Thyroid gland (tissue), 4 donors: ENCODE measurements at regions not wholly inside any gene's neighbourhood (a gene's known extent, or its start where the extent isn't known, plus 50 kb on each side); places are given as distances from the start of the nearest gene placed in this dataset.

Experiments used
- CTCF ChIP-seq, 6 experiments: fragments of 200-600 bp in 3 of 6; fragments of 450-650 bp in 3 of 6; sonication (generic) in 3 of 6; IDR thresholded peaks; one replicate each; pipeline ENCODE4 v1.5.1; 2016 to 2019; ENCODE audit warnings: antibody characterized with exemption in 6 of 6, mild to moderate bottlenecking in 2 of 6, inconsistent platforms in 1 of 6, moderate library complexity in 1 of 6
- POLR2A ChIP-seq, 2 donors: fragments of 450-650 bp; IDR thresholded peaks; one replicate each; pipeline ENCODE4 v1.6.1; 2017; ENCODE audit warnings: antibody characterized with exemption in 2 of 2, mild to moderate bottlenecking in 2 of 2, moderate library complexity in 1 of 2

GRCh38 chr3:78238811-78239210 lies 1198.9 kb downstream of the ROBO2 start:
- TF ChIP-seq POLR2A (IDR thresholded peaks at IDR 0.05) (no peak), CTCF (IDR thresholded peaks at IDR 0.05) (no peak)
